H1 (cell line): ENCODE measurements at regions not wholly inside any gene's neighbourhood (a gene's known extent, or its start where the extent isn't known, plus 50 kb on each side); places are given as distances from the start of the nearest gene placed in this dataset.

Source experiments
- CTCF ChIA-PET: fragments of 300-600 bp; sonication (Branson Sonifier 250); formaldehyde crosslinking; loops from one replicate; lab custom pipeline; 2021; ENCODE audit not compliant: partially characterized antibody; lab: Charles Lee
- POLR2A ChIA-PET: fragments of 300-600 bp; sonication (Branson Sonifier 250); formaldehyde crosslinking; loops from one replicate; lab custom pipeline; 2021; ENCODE audit warnings: inconsistent platforms; ENCODE audit not compliant: partially characterized antibody; lab: Charles Lee
- DNase-seq, 2 experiments: peaks; one replicate each; pipeline versions ENCODE4 v3.0.0 to v3.0.0-alpha.2; 2010 to 2022; ENCODE audit warnings: low spot score in 2 of 2, low read depth in 1 of 2, mixed read lengths in 1 of 2
- FAIRE-seq: peaks from 2 replicates; lab custom pipeline; 2011; peaks lifted over from hg19 to GRCh38; lab: Jason Lieb, UNC
- H2AFZ ChIP-seq: 2 replicates; pipeline ENCODE4 v1.8.1; 2012; ENCODE audit warnings: low read length, inconsistent platforms
- H2AK5ac ChIP-seq: 2 replicates; pipeline ENCODE4 v1.6.1; 2013; ENCODE audit warnings: low read depth, low read length
- H2BK120ac ChIP-seq: replicated peaks from 2 replicates; pipeline ENCODE3; 2013; ENCODE audit warnings: low read depth, low read length, inconsistent platforms
- H2BK12ac ChIP-seq: 2 replicates; pipeline ENCODE4 v1.6.1; 2013; ENCODE audit warnings: low read depth, low read length
- H2BK15ac ChIP-seq: 2 replicates; pipeline ENCODE4 v1.6.1; 2013; ENCODE audit warnings: low read length
- H2BK20ac ChIP-seq: 2 replicates; pipeline ENCODE4 v1.6.1; 2013; ENCODE audit warnings: low read length
- H2BK5ac ChIP-seq: 2 replicates; pipeline ENCODE4 v1.6.1; 2013; ENCODE audit warnings: low read depth, low read length
- H3K14ac ChIP-seq: 2 replicates; pipeline ENCODE4 v1.6.1; 2013; ENCODE audit warnings: inconsistent platforms; ENCODE audit not compliant: insufficient read length
- H3K18ac ChIP-seq: 2 replicates; pipeline ENCODE4 v1.6.1; 2013; ENCODE audit warnings: low read length; ENCODE audit errors: extremely low read depth
- H3K23ac ChIP-seq: 2 replicates; pipeline ENCODE4 v1.6.1; 2013; ENCODE audit warnings: inconsistent platforms; ENCODE audit not compliant: insufficient read length
- H3K23me2 ChIP-seq: 2 replicates; pipeline ENCODE4 v1.6.1; 2013; ENCODE audit warnings: low read depth, low read length
- H3K27ac ChIP-seq: 2 replicates; pipeline ENCODE4 v1.6.1; 2011; ENCODE audit warnings: low read depth, low read length, inconsistent platforms
- H3K27me3 ChIP-seq, 4 experiments: replicated peaks in 1 of 4; 1 replicate in 1 of 4; 2 replicates in 3 of 4; pipeline versions ENCODE4 v1.6.1 to v1.8.1; 2011 to 2013; ENCODE audit warnings: low read length in 3 of 4, mild to moderate bottlenecking in 3 of 4, inconsistent platforms in 2 of 4, mixed read lengths in 2 of 4, moderate library complexity in 1 of 4; ENCODE audit not compliant: control insufficient read depth in 3 of 4, insufficient read depth in 3 of 4; ENCODE audit errors: extremely low read depth in 1 of 4
- H3K36me3 ChIP-seq, 4 experiments: 2 replicates each; pipeline versions ENCODE4 v1.6.1 to v1.8.1; 2011 to 2013; ENCODE audit warnings: mild to moderate bottlenecking in 4 of 4, low read length in 3 of 4, moderate library complexity in 2 of 4, control low read depth in 1 of 4, inconsistent platforms in 1 of 4; ENCODE audit not compliant: insufficient read depth in 4 of 4, control insufficient read depth in 2 of 4
- H3K4ac ChIP-seq: replicated peaks from 2 replicates; pipeline ENCODE3; 2013; ENCODE audit warnings: low read length, low read depth, mixed read lengths, inconsistent platforms; ENCODE audit not compliant: insufficient read length
- H3K4me1 ChIP-seq, 4 experiments: replicated peaks in 1 of 4; 1 replicate in 1 of 4; 2 replicates in 3 of 4; pipeline versions ENCODE4 v1.6.1 to v1.8.1; 2011 to 2013; ENCODE audit warnings: low read length in 3 of 4, inconsistent platforms in 2 of 4, mixed read lengths in 1 of 4; ENCODE audit not compliant: insufficient read depth in 4 of 4, control insufficient read depth in 3 of 4
- H3K4me2 ChIP-seq, 2 experiments: 2 replicates each; pipeline versions ENCODE4 v1.6.1 to v1.8.1; 2011 to 2013; ENCODE audit warnings: low read depth in 2 of 2, low read length in 2 of 2, control low read depth in 1 of 2, inconsistent platforms in 1 of 2, mild to moderate bottlenecking in 1 of 2; ENCODE audit not compliant: insufficient read depth in 1 of 2
- H3K4me3 ChIP-seq, 4 experiments: fragments of 200-600, 300-600 bp in 1 of 4; sonication (generic), shearing (Covaris generic), sonication (Bioruptor Twin) in 1 of 4; 2 replicates each; pipeline versions ENCODE4 v1.5.1 to v1.8.1; 2011 to 2016; ENCODE audit warnings: low read length in 4 of 4, low read depth in 3 of 4, control low read depth in 2 of 4, inconsistent platforms in 2 of 4, mild to moderate bottlenecking in 2 of 4, mixed read lengths in 1 of 4, moderate library complexity in 1 of 4; ENCODE audit not compliant: insufficient read depth in 2 of 4; ENCODE audit errors: extremely low read depth in 1 of 4
- H3K56ac ChIP-seq: replicated peaks from 2 replicates; pipeline ENCODE3; 2013; ENCODE audit warnings: low read depth, mild to moderate bottlenecking, mixed read lengths, low read length, inconsistent platforms; ENCODE audit not compliant: insufficient read length
- H3K79me1 ChIP-seq: 2 replicates; pipeline ENCODE4 v1.6.1; 2013; ENCODE audit warnings: low read depth, low read length, control low read depth
- H3K79me2 ChIP-seq, 2 experiments: 2 replicates each; pipeline versions ENCODE4 v1.6.1 to v1.8.1; 2012 to 2013; ENCODE audit warnings: low read length in 2 of 2, mild to moderate bottlenecking in 2 of 2, inconsistent platforms in 1 of 2; ENCODE audit not compliant: insufficient read depth in 2 of 2, control insufficient read depth in 1 of 2
- H3K9ac ChIP-seq, 4 experiments: replicated peaks in 1 of 4; 1 replicate in 1 of 4; 2 replicates in 3 of 4; pipeline versions ENCODE4 v1.6.1 to v1.8.1; 2011 to 2013; ENCODE audit warnings: low read depth in 3 of 4, low read length in 3 of 4, control low read depth in 2 of 4, mild to moderate bottlenecking in 2 of 4, moderate library complexity in 2 of 4, inconsistent platforms in 1 of 4; ENCODE audit errors: extremely low read depth in 1 of 4
- H3K9me3 ChIP-seq, 2 experiments: 2 replicates each; pipeline versions ENCODE4 v1.6.1 to v1.8.1; 2012 to 2013; ENCODE audit warnings: mild to moderate bottlenecking in 2 of 2, moderate library complexity in 2 of 2, control low read depth in 1 of 2, inconsistent platforms in 1 of 2, low read depth in 1 of 2, low read length in 1 of 2, mixed read lengths in 1 of 2; ENCODE audit not compliant: insufficient read depth in 2 of 2
- H4K20me1 ChIP-seq, 2 experiments: replicated peaks in 1 of 2; 2 replicates each; pipeline versions ENCODE3 to v1.8.1; 2011 to 2013; ENCODE audit warnings: inconsistent platforms in 2 of 2, low read length in 2 of 2, mild to moderate bottlenecking in 1 of 2; ENCODE audit not compliant: insufficient read depth in 2 of 2, control insufficient read depth in 1 of 2
- H4K5ac ChIP-seq: 2 replicates; pipeline ENCODE4 v1.6.1; 2013; ENCODE audit warnings: low read length, low read depth, mixed read lengths, inconsistent platforms; ENCODE audit not compliant: insufficient read length
- H4K8ac ChIP-seq: 2 replicates; pipeline ENCODE4 v1.8.0; 2013; ENCODE audit warnings: mild to moderate bottlenecking, moderate library complexity, low read length, inconsistent platforms; ENCODE audit not compliant: insufficient read depth; ENCODE audit errors: extremely low read depth
- H4K91ac ChIP-seq: replicated peaks from 2 replicates; pipeline ENCODE3; 2013; ENCODE audit warnings: low read length, mixed read lengths, inconsistent platforms; ENCODE audit not compliant: insufficient read length
- JUN ChIP-seq: IDR thresholded peaks from 2 replicates; pipeline ENCODE4 v1.6.1; 2011; ENCODE audit warnings: low read depth, mild to moderate bottlenecking, improper control_type of control experiment, low read length
- TBP ChIP-seq: IDR thresholded peaks from 2 replicates; pipeline ENCODE4 v1.6.1; 2011; ENCODE audit warnings: low read depth, low read length, improper control_type of control experiment
- WGBS, 2 experiments: shearing (Covaris generic) in 1 of 2; methylation state at CpG; one replicate each; pipeline versions ENCODE4 v1.1.6 to v1.1.7; 2013 to 2015; ENCODE audit warnings: low lambda C conversion rate in 2 of 2, mixed read lengths in 2 of 2, inconsistent platforms in 1 of 2, low coverage in 1 of 2, missing lambda C conversion rate in 1 of 2; ENCODE audit not compliant: insufficient replicate concordance in 2 of 2, insufficient coverage in 1 of 2, insufficient read length in 1 of 2; ENCODE audit errors: extremely low coverage in 1 of 2, missing lambda C conversion rate in 1 of 2; 5-methylcytosine and 5-hydroxymethylcytosine counted together

DNA sequence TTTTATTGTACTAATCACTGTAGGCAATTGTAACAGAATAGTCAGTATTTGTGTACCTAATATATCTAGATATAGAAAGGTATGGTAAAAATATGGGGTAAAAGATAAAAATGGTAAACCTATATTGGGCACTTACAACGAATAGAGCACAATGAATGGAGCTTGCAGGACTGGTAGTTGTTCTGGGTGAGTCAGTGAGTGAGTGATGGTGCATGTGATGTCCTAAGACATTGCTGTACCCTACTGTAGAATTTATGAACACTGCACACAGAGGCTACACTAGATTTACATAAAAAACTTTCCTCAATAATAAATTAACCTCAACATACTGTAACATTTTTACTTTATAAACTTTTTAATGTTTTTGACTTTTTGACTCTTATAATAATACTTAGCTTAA is 274.3 kb upstream of the PPP2R3A start:
- H4K5ac ChIP-seq = no peak overlapping the region
- H3K27ac ChIP-seq = no peak overlapping the region
- H2BK20ac ChIP-seq = no peak overlapping the region
- H2BK5ac ChIP-seq = no peak overlapping the region
- CTCF ChIA-PET = interaction anchor here (1.0 kb wide), 1 partner anchor 141 kb away, joined by 3 read pairs; no protein-coding TSS in a partner anchor
- DNase-seq = no peak
- H3K9ac ChIP-seq = no peak overlapping the region
- 77% methylated on average over 1 of the region's 1 CpG; no CpG with 5 or more reads in 1 of the 2 experiments for WGBS, 2 experiments
- no peak overlapping the region for H2BK120ac ChIP-seq
- no peaks in the 10 kb centered on the region for H3K79me2 ChIP-seq
- H3K4ac ChIP-seq = no peak overlapping the region
- no peak for TF ChIP-seq TBP
- TF ChIP-seq JUN = no peak
- TF ChIP-seq, all 59 proteins: peak for 0
- H3K4me1 ChIP-seq = peaks cover 0 to 3% (median 0%) of the 10 kb centered on the region in 4 experiments; a peak in 2 of 7 replicates
- no peak overlapping the region for H3K4me3 ChIP-seq
- POLR2A ChIA-PET = no interaction called here
- no peak overlapping the region for H3K23ac ChIP-seq
- H3K23me2 ChIP-seq = no peaks in the 10 kb centered on the region
- H3K27me3 ChIP-seq = no peaks in the 10 kb centered on the region
- H3K14ac ChIP-seq = no peak overlapping the region
- H2AFZ ChIP-seq = no peak overlapping the region
- no peak overlapping the region for H2BK12ac ChIP-seq
- no peak overlapping the region for H4K91ac ChIP-seq
- no peaks in the 10 kb centered on the region for H3K36me3 ChIP-seq
- H2BK15ac ChIP-seq = no peak overlapping the region
- no peak overlapping the region for H3K4me2 ChIP-seq
- H3K79me1 ChIP-seq = no peaks in the 10 kb centered on the region
- H3K9me3 ChIP-seq = no peaks in the 10 kb centered on the region
- H4K20me1 ChIP-seq = no peaks in the 10 kb centered on the region
- H2AK5ac ChIP-seq = no peak overlapping the region
- no peak overlapping the region for H3K56ac ChIP-seq
- H3K18ac ChIP-seq = no peak overlapping the region
- no peak for FAIRE-seq
- H4K8ac ChIP-seq = no peak overlapping the region
